ENCODE measurements at regions not wholly inside any gene's neighbourhood (a gene's known extent, or its start where the extent isn't known, plus 50 kb on each side); places are given as distances from the start of the nearest gene placed in this dataset.

DNA sequence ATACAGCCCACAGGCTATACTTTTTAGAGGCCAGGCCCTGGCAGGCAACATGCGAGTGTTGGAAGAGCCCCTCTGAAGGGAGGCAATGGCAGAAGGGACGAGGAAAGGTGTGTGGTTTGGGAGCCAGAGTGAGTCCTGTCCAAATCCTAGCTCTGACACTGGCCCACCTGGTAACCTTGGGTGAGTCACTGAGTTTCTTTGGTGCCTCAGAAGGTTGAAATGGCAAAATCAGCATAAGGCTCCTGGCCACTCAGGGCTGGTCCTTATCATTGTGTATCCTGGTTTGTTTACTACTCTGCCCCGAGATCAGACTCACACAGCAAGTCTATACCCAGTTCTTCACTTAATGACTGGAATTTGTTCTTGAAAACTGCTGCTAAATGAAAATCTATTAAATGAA, 71.4 kb upstream of the TLE3 start:
- TF ChIP-seq RAD21 (IDR thresholded peaks at IDR 0.05; ENCODE audit: low read depth) (no peak), USF1 (IDR thresholded peaks at IDR 0.05) (no peak), YY1 (IDR thresholded peaks at IDR 0.05; ENCODE audit: low read depth) (no peak), TCF12 (IDR thresholded peaks at IDR 0.05; ENCODE audit: low read depth) (no peak), CREB1 (IDR thresholded peaks at IDR 0.05; ENCODE audit: low read depth) (no peak)
- TF ChIP-seq, protein P1, sequence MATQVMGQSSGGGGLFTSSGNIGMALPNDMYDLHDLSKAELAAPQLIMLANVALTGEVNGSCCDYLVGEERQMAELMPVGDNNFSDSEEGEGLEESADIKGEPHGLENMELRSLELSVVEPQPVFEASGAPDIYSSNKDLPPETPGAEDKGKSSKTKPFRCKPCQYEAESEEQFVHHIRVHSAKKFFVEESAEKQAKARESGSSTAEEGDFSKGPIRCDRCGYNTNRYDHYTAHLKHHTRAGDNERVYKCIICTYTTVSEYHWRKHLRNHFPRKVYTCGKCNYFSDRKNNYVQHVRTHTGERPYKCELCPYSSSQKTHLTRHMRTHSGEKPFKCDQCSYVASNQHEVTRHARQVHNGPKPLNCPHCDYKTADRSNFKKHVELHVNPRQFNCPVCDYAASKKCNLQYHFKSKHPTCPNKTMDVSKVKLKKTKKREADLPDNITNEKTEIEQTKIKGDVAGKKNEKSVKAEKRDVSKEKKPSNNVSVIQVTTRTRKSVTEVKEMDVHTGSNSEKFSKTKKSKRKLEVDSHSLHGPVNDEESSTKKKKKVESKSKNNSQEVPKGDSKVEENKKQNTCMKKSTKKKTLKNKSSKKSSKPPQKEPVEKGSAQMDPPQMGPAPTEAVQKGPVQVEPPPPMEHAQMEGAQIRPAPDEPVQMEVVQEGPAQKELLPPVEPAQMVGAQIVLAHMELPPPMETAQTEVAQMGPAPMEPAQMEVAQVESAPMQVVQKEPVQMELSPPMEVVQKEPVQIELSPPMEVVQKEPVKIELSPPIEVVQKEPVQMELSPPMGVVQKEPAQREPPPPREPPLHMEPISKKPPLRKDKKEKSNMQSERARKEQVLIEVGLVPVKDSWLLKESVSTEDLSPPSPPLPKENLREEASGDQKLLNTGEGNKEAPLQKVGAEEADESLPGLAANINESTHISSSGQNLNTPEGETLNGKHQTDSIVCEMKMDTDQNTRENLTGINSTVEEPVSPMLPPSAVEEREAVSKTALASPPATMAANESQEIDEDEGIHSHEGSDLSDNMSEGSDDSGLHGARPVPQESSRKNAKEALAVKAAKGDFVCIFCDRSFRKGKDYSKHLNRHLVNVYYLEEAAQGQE (IDR thresholded peaks at IDR 0.05; ENCODE audit: low read depth) = no peak
- TF ChIP-seq, protein P2, sequence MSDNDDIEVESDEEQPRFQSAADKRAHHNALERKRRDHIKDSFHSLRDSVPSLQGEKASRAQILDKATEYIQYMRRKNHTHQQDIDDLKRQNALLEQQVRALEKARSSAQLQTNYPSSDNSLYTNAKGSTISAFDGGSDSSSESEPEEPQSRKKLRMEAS (IDR thresholded peaks at IDR 0.05) = no peak

Data from Ishikawa (cell line).